HG03378 (cell line): ENCODE measurements at regions not wholly inside any gene's neighbourhood (a gene's known extent, or its start where the extent isn't known, plus 50 kb on each side); places are given as distances from the start of the nearest gene placed in this dataset.
"Not testable (repeated sequence)": the region's sequence is repeated elsewhere in the genome, so short reads cannot be mapped to it uniquely, and the experiment has no call there.

Source experiments
- ATAC-seq: cut with Tn5 transposase; IDR thresholded peaks from one replicate; pipeline ENCODE4 v1.9.1; 2021; ENCODE audit warnings: mild to moderate bottlenecking, moderate library complexity; ENCODE audit not compliant: unreplicated experiment

DNA sequence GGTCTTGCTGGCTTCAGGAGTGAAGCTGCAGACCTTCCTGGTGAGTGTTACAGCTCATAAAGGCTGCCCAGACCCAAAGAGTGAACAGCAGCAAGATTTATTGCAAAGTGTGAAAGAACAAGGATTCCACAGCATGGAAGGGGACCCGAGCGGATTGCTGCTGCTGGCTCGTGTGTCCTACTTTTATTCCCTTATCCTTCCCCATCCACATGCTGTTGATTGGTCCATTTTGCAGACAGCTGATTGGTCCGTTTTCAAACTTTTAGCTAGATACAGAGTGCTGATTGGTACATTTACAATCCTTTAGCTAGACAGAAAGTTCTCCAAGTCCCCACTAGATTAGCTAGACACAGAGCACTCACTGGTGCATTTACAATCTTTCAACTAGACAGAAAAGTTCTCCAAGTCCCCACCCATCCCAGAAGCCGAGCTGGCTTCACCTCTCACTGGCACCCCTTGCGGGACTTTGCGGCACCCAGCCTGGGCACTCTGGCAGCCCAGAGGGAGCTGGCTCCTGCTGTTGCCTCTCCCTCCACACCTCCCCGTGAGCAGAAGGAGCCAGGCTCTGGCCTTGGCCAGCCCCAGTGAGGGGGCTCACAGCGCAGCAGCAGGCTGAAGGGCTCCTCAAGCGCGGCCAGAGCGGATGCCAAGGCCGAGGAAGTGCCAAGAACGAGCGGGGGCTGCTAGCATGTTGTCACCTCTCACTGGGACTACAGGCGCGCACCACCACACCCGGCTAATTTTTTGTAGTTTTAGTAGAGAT is 369.6 kb upstream of the POT1 start:
- no peak for ATAC-seq

DNA sequence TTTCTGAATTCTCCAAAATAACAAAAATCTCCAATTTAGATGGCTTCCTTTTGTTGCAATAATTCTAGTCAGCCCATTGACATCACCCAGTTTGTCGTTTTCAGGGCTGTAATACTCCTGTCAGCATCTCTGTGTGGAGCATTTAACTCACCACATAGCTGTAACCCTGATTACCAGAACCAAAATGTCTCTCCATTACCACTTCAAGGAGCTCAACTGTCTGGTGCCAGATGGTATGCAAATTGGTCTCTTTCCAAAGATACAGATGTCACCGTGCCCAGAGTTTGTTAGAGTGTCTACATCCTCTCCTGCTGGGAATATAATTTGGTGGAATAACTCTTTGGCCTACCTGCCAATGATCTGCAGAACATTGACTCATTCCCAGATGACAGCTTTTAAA is 350.3 kb upstream of the POT1 start:
- no peak for ATAC-seq

DNA sequence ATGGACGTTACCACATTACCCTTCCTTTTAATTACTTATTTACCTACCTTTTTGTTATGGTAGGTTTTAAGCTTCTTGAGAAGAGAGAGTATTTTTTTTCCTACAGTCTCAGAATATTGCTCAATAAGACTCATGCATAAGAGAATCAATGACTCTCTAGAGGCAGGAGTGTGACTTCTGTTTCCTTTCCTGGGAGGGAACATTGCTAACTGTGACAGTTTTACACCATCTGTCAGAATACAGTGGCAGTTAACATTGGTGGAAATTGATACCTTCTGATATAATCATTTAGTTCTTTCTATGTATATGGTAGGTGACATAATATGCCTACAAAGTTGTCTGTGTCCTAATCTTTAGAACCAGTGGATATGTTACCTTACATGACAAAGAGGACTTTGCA is 348.7 kb upstream of the POT1 start:
- ATAC-seq: no peak

DNA sequence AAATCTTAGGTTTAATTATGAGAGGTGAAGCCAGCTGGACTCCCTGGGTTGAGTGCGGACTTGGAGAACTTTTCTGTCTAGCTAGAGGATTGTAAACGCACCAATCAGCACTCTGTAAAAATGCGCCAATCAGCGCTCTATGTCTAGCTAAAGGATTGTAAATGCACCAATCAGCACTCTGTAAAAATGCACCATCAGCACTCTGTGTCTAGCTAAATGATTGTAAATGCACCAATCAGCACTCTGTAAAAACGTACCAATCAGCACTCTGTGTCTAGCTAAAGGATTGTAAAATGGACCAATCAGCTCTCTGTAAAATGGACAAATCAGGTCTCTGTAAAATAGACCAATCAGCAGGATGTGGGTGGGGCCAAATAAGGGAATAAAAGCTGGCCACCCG is 345.1 kb upstream of the POT1 start:
- not testable (repeated sequence) for ATAC-seq

DNA sequence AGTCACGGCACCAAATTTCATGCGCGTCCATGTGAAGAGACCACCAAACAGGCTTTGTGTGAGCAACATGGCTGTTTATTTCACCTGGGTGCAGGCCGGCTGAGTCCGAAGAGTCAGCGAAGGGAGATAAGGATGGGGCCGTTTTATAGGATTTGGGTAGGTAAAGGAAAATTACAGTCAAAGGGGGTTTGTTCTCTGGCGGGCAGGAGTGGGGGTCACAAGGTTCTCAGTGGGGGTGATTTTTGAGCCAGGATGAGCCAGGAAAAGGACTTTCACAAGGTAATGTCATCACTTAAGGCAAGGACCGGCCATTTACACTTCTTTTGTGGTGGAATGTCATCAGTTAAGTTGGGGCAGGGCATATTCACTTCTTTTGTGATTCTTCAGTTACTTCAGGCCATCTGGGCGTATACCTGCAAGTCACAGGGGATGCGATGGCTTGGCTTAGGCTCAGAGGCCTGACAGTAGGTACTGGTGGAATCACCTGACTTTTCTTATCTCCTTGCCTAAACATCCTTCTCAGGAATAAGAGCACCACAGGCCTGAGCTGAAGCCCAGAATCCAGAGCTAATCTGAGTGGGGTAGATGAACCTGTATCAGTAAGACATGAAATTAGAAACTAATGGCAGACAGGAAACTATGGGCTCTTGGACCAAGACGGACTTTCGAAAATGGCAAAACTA is 334.7 kb upstream of the POT1 start:
- ATAC-seq: not testable (repeated sequence)

DNA sequence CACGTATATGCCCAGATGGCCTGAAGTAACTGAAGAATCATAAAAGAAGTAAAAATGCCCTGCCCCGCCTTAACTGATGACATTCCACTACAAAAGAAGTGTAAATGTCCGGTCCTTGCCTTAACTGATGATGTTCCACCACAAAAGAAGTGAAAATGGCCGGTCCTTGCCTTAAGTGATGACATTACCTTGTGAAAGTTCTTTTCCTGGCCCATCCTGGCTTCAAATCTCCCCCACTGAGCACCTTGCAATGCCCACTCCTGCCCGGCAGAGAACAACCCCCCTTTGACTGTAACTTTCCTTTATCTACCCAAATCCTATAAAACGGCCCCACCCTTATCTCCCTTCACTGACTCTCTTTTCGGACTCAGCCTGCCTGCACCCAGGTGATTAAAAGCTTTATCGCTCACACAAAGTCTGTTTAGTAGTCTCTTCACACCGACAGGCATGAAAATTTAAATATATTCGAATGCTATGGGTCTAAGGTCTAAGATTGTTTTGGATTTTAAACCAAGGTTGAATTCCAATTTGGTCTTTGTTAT is 329.3 kb upstream of the POT1 start:
- ATAC-seq: not testable (repeated sequence)

DNA sequence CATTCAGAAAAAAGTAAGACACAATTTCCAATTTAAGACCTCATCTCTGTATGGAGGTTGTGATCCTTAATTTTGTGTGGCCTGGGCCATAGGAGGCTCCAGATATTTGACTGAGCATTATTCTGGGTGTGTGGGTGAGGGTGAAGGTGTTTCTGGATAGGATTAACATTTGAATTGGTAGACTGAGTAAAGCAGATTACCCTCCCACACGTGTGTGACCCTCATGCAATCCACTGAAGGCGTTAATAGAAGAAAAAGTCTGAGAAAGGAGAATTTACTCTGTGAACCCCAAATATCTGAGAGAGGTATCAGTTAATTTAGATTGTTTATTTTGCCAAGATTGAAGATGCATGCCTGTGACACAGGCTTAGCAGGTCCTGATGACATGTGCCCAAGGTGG is 328.0 kb upstream of the POT1 start:
- ATAC-seq: no peak

DNA sequence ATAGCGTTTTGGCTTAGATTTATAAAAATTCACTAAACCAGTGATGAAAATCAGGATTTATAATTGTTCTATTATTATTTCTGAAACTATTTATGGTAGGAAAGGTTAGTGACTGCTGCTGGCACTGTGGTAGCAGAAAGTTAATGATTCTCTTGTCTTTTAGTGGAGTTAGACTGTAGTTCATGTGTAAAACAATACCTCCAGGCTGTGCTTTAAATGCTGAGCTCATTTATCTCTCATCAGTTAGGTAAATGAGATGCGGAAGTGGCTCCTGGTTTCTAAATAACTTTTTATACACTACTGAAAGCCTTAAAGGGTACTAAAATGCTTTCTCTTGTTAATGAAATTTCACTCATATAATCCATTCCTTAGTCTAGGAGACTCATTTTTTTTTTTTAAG is 326.8 kb upstream of the POT1 start:
- ATAC-seq: no peak

DNA sequence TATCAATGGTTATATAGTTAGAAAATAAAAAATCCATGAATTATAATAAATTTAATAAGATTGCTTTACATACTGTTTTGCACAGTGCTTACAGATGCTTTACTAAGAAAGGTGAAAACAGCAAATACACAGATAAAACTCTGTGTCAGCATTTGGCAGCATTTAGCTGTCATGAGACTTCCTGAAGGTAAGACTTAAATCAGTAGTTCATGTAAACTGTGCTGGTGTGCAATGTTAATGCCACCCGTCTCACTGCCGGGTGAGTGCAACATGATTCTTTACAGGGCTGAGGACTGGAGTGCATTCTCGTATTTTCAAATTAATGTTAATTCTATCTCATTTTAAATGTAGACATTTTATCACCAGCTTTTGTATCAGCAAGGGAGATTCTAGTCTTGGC is 326.2 kb upstream of the POT1 start:
- no peak for ATAC-seq

DNA sequence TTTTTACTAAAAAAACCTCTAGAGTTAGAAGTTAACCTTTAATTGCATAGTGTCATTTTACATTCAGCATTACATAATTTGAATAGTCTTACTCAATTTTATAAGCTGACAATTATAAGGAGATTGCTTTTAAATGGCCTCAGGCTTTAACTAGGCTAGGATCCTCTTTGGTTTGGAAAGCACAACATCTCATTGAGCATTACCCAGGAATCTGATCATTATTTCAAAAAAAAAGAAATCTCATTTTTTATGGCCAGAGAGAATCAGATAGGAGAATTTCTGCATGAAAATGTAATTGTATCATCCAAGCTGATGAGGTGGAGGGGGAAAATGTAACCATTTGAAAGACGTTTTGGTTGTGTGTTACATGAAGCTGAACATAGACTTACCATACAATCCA is 324.9 kb upstream of the POT1 start:
- ATAC-seq: no peak

DNA sequence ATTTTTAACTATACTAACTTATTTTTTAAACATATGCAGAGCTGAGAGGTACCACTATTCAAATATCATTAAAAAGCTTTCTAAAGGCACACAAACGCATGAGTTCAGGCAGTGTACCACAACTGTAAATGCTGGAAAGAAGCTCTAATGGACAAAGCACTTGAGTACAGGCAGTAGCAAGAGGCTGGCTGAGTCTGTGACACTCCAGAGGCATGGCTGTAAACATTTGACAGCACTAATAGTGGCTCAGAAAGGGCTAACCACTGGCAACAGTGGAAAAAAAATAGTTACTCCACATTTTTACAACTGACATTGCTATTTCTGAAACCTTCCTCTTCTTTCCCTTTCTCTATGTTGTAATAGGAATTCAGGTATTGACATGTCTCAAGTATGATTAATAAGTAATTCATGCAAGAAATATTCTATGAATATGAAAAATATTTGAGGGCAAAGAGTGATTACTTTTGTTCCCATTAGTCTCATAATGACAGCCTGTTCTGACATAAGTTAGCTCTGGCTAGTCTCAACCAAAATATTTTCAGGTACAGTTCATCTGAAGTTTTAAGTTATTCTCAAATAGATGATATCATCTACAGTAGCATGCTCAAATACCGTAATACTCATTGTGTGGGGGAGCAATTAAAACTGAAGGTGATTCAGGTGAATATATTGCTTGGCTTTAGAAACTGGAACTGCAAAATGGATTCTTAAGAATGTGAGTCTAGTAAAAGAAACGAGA is 324.0 kb upstream of the POT1 start:
- no peak for ATAC-seq

DNA sequence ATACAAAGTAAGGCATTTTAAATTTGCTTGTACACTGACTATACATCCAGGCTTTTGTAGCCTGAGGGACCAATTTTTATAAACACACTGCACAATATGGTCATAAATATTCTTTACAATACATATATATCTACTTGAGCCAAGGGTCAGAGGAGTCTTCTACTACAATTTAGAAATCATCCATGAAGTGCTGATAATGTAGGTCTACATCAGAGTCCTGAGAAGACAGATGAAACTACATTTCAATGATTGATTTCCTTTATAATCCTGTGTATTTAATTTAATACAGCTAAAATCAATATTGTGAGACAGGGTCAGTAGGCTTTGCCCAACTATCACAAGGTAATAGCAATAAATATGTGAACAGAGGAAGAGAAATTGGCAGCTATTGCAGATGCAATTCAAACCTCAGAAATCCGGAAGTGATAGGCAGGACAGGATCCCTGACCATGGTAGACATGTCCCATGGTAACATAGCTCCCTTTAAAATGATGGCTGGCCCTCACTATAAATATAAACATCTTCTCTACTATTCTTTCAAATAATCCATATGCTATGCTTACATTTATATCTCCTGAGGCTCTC is 318.0 kb upstream of the POT1 start:
- no peak for ATAC-seq

DNA sequence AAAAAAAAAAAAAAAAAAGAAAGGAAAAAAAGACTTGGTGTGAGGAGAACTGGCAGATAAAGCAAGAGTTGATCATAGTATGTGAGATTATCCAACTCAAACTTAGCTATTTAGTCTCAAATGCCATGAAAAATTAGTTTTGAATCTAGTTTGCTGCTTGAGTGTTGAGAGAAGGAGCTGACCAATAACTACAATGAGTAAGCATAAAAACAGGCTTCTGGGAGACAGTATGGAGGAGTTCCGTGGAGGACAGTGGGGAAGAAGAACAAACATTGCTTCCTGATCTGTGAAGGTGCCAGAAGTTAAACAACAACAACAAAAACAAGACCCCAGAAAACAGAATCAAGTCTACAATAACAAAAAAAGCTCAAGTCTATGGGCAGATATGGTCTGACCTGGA is 317.1 kb upstream of the POT1 start:
- no peak for ATAC-seq

DNA sequence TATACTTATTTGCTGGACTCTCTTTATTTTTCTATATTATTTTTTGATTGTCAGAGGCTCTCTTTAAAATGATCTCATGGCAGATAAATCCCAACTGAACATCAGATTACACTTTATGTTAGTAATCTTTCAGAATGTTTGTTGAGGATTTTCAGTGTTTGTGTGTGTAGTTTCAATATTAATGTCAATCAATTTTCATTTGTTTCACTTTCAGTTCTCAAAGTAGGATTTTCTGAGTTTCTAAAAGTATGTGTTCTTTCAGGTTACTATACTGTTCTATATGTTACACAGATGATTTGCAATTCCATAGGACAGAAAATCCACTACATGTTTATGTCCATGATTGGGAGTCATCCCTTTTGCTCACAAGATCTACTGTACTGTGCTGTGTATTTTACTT is 311.9 kb upstream of the POT1 start:
- ATAC-seq: no peak

DNA sequence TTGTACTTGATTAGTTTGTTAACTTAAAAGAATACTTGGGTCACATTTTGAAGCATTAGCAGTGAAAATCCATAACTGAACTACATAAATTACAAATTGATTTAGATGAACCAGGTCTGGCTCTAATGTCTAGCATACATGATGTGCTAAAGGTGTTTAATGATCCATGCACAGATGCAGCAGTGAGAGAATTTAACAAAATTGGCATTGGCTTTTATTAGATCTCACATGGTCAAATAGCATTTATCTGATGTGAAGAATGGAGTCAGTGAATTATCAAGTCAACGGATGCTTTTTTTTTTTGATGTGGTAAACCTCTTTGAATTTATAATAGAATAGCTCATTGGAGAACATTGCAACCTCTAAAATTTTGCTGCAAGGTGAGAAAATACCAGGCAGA is 293.0 kb upstream of the POT1 start:
- ATAC-seq: no peak

DNA sequence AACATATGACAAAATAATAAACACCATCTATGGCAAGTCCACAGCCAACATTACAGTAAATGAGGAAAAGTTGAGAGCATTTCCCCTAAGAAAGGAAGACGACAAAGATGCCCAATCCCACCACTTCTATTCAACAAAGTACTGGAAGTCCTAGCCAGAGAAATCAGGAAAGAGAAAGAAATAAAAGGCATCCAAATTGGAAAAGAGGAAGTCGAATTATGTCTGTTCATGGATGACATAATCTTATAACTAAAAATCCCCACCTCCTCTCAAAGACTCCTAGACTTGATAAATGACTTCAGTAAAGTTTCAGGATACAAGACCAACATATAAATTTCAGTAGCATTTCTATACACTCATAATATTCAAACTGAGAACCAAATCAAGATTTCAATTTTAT is 288.5 kb upstream of the POT1 start:
- ATAC-seq: no peak

DNA sequence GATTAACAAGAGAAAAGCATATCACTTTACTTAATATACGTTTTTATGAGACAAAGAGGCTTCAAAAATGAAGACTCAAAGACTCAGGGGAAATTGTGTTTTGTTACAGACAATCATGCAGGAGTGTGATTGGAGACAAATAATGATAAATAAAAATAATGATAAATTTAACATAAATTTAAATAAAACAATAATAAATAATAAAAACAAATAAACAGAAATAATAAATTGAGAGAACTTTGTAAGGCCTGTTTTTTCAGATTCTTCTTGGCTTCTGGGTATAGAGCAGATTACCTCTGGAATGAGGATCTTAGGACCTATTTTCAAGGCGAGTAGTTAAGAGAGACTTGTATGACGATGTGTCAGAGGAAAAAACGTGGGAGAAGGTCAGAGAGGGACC is 271.4 kb upstream of the POT1 start:
- no peak for ATAC-seq

DNA sequence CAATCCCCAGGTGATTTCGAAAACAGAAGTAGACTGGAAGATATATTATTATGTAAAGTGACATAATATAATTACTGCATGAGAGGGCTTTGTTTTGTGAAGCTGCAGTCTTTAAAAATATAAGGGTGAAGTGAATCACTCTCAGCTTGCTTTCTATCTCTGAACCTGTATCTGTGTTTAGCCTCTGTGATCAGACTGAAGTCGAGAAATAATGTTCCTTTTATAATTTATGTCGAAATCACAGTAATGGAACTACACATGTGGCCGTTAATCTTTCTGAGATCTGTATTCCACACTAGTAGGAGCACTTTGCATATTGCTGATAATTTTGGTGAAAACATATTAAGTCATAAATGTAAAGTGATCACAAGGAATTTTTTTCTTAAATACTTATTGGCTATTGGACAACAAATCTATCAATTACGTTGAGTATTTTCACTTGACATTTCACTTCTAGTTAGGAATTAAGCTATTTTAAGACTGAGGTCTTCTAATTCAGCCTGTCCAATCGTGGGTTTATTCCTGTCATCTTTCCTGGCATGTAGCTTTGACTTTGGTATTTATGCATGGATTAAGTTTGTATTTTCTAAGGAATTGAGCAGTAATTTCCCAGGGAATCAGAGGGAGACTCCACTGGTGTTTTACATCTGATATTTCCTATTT is 268.2 kb upstream of the POT1 start:
- ATAC-seq: no peak

DNA sequence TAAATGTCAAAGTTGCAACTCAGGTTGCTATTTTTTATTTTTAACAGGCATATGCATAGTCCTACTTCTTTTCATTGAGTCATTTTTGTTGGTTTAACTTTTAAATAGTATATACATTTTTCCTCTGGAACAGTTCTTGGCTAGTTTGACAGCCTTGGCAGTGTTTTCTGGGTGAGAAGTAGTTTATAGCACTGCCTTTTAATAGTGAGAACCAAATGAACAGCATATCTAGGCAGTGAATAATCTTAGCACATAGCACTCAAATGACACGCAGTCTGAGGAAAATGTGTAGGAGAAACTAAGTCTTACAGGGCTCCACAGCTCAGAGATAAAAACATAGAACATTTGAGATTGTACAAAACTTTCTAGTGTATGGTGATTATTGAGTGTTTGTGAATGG is 265.5 kb upstream of the POT1 start:
- ATAC-seq: no peak

DNA sequence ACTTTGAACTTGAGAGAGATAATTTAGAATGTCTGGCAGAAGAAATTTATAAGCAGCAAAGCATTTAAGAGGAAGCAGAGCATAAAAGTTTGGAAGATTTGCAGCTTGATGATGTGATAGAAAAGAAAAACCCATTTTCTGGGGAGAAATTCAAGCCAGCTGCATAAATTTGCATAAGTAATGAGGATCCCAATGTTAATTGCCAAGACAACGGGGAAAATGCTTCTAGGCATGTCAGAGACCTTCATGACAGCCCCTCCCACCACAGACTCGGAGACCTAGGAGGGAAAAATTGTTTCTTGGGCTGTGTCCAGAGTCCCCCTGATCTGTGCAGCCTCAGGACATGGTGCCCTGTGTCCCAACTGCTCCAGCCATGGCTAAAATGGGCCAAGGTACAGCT is 263.6 kb upstream of the POT1 start:
- ATAC-seq: no peak

DNA sequence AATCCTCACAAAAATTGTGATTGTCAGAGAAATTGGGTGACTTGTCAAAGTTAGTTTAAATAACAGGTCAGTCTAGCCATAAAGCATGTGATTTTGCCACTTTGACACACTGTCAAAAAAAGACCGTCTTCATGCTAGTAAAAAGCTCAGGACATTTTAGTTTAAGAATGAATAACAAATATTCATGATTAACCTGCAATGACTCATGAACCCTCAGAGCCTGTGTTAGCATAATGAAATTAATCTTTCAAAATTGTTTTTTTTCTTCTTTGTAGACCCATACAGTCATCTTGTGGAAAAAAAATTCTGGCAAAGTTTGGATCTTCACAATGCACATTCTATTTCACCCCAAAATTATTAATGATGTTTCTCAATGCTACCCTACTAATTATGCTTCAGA is 255.2 kb upstream of the POT1 start:
- no peak for ATAC-seq
